Stimulated activated CD8-positive, alpha-beta memory T cell treated with anti-CD3 and anti-CD28 coated beads, Interleukin-7, amount 100 ng/mL, for 1 hour (primary cell): ENCODE measurements at regions not wholly inside any gene's neighbourhood (a gene's known extent, or its start where the extent isn't known, plus 50 kb on each side); places are given as distances from the start of the nearest gene placed in this dataset.

Source experiments
- DNase-seq, 2 donors: peaks; one replicate each; pipeline ENCODE4 v3.0.0-alpha.2; 2020; ENCODE audit warnings: low read depth in 2 of 2

- DNase-seq = no peak
These were observed 1389.1 kb upstream of the PIK3C3 start for GRCh38 chr18:40565805-40566509.

DNA sequence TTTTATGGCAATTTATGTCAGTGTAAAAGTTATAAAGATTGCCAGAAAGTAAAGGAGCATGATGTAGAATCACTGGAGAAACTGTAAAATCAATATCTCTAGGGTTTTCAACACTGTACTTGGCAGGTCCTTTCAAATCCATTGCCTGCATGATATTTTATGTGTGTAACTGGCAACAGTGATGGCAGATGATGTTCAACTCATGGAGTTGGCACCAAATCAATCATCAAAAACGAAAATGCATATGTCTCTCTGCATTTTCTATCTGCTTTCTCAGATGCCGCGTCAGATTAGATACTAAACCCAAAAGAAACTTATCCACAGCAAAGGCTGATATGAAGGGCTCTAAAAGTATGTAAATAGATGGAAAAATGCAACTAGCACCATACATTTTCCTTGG is 1395.5 kb upstream of the PIK3C3 start:
- no peak for DNase-seq

GRCh38 chr18:40558706-40559392 is 1396.2 kb upstream of the PIK3C3 start:
- DNase-seq = no peak

GRCh38 chr18:40555914-40556313 is 1399.1 kb upstream of the PIK3C3 start:
- DNase-seq = no peak

GRCh38 chr18:40553029-40553428 is 1402.0 kb upstream of the PIK3C3 start:
- no peak for DNase-seq

DNA sequence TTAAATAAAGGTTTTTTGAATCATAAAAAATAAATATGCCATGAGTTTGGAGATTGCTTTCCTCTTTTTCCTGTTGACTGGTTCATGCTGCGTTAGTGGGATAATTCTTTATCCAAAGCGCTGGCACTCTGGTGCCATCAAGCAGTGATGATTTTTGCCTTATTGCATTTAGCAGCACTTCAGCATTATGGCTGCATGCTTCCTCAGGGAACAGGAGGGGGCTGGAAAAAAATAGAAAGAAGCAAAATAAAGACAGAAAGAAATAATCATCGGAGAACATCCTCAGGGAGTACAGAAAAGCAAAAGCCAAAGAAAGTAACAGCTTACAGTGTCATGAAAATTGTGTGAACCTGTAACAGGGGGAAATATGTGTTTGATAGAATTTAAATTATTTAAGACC is 1408.2 kb upstream of the PIK3C3 start:
- no peak for DNase-seq

DNA sequence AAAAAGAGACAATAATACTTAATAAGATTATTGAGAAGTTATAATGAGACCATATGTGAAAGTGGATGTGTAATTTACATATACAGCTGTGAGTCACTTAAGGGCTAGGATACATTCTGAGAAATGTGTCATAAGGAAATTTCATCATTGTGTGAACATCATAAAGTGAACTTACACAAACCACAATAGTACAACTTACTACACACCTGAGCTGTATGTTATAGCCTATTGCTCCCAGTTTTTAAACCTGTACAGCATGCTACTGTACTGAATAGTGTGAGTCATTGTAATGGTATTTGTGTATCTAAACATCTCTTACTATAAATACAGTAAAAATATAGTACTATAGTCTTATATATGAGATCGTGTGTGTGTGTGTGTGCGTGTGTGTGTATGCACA is 1420.3 kb upstream of the PIK3C3 start:
- DNase-seq = no peak

- no peak for DNase-seq
These were observed 1423.0 kb upstream of the PIK3C3 start for GRCh38 chr18:40532046-40532445.

DNA sequence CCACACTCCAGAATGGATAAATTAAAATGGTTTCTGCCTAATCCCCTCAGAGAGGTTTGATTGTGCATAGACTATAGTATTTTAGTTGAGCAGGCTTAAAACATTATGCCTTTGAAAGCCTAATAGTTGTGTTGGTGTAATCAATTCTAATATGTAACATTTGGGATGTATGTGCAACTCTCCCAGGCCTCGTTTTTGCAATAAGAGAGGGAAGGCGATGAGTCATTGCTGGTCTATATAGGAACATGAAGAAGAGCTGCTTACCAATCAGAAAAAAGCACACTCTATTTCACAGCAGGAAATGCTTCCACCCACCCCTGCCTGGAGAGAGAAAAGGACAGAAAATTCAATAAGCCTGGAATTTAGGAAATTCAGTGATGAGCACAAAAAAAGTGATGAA is 1424.0 kb upstream of the PIK3C3 start:
- no peak for DNase-seq

DNA sequence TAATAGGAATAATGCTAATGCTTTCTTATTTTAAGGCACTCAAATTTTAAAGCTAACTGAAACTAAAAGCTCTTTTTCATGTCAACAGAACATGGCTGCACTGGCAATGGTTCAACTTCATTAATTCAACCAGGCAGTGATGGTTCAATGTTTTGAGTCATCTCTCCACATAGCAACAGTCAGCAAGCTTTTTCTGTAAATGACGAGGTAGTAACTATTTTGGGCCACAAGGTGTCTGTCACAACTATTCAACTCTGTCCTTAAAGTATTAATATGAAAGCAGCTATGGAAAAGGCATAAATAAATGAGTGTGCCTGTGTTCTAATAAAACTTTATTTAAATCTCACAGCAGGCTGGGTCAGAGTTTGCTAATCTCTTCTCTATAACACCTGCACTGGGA is 1425.6 kb upstream of the PIK3C3 start:
- DNase-seq = no peak

DNA sequence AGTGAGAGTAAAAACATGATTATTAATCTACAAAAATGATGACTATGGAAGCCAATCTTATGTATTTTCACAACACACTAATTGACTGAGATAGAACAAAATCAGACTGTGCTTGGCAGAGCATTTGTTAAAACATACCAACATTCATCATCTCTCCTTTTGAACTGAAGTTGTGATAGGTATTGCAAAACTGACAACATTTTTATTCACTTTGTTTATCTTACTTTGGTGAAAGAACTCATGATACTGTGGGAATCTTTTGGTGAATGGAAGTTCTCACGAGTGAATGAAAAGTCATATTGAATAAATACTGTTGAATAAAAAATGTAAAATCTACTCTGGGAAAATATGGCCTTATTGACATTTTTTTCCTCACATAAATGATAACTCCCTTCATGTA is 1430.2 kb upstream of the PIK3C3 start:
- no peak for DNase-seq

GRCh38 chr18:40523287-40523686 is 1431.7 kb upstream of the PIK3C3 start:
- DNase-seq = no peak

GRCh38 chr18:40501026-40501425 is 1454.0 kb upstream of the PIK3C3 start:
- no peak for DNase-seq

- DNase-seq = no peak
These were observed 1460.4 kb upstream of the PIK3C3 start for GRCh38 chr18:40494603-40495002.

DNA sequence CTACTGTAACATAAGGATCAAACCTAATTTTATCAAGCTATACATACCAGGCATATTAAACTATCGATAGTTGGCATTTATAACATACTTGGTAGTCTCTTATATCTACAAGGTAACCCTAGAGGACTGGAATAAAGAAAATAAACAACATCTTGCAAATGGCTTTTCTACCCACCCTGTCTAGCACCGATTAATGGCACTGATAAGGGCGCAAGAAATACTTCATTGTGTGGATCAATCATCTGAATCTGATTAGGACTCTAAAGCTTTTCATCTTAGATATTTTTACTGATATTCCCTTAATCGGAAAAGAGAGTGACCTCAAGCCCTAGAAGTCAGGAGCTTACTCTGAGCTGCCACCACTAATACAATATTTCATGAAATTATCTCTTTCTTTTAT is 1461.7 kb upstream of the PIK3C3 start:
- no peak for DNase-seq

DNA sequence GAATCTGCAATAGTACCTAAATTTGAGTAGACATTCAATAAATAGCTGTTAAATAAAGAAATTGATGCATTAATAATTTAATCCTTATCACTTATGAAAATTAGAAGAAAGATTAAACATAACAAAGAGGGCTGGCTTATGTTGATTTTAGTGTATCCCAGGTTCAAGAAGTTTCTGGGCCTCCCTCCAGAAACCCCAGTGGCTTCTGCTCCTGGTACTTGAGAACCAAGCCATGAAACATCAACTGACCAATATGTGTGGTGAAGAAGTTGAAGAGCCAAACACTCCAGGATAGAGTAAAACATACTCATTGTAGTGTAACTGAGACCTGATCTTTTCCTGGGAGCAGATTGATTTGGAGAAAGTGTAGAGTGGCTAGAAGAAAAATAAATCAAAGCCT is 1465.7 kb upstream of the PIK3C3 start:
- no peak for DNase-seq

DNA sequence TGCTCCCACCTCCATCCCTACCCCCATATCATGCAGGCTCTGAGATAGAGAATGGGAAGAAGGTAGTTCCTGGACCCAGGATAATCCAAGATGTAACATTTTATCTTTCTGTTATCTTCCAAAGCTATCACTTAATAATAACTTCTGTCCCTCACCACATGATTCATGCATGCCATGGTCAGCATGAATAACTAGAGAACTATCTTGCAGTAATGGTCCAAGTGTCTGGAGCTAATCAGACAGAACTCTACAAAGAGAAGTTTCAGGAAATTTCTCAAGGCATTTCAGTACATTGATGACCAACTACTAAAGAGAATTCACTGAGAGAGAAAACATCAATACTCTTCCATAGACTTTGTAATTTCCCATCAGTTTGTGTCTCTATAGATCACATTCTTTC is 1469.7 kb upstream of the PIK3C3 start:
- no peak for DNase-seq

DNA sequence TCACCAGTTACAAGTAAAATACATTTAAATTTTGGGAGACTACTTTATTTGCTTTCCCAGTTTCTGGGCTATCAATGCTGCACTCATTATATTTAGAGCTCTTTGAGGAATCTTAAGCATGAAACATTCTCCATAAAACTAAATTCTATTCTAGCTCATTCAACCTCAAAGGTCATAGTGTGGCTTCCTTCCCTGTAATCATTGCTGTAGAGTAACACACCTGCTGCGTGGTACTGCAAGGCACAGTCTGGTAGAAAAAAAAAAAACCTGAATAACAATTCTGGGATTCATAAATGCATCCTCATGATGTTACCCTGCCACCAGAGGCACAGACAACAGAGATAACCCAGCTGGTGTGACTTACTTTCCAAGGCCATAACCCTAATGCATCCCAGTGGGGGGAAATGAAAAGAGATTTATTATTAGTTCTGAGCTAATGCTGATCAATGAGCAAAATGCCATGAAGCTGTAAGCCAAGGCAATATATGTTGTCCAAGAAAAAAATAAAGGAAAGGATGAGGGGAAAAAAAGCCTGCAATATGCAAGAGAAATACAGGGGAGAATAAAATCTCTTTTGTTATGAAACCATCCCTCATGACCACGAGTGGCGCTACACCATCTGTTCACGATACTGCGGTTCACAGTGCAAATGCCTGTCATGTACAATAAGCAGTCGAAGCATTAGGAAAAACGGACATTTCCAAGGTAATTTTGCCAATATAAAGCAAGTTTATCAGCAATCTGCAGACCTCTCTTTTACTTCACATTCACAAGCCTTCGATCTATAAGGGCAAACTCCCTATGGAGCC is 1481.6 kb upstream of the PIK3C3 start:
- no peak for DNase-seq

DNA sequence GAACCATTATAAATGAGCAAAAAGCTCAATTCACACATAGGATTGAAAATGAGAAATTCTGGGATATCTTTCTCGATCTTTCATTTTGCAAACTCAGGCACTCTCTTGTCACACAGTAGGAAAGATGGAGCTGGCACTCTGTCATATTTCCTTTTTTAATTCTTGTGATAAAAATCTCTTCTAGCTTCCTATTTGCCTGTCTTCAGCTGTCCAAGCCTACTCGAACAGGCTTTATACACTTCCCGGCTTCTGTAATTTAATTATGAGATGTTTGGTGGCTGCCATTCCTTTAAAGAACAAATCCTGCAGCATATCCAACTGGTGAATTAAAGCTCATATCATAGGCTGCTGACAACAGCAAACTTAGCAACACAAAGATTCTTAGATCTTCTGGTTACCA is 1484.3 kb upstream of the PIK3C3 start:
- DNase-seq = no peak

DNA sequence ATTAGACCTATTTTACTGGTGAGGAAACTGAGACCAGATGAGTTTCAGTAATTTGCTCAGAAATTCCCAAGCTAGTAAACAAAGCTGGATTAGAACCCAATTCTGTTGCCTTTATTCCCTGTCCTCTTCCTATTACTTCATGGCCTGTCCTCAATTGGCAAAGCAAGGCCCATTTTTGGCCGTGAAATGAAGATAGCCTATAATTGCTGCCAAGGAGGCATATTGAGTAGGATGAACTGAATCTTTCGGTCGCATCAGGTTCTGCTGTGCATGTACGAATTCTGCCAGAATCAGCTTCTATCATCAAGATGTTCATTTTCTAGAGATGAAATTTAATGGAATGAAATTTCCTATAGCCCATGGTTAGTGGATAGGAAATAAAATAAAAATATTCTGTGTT is 1485.2 kb upstream of the PIK3C3 start:
- no peak for DNase-seq

- no peak for DNase-seq
These were observed 1485.7 kb upstream of the PIK3C3 start for GRCh38 chr18:40469316-40469715.

- DNase-seq = no peak
These were observed 1491.0 kb upstream of the PIK3C3 start for GRCh38 chr18:40464032-40464431.

- no peak for DNase-seq
These were observed 1501.1 kb upstream of the PIK3C3 start for GRCh38 chr18:40453903-40454302.
